IMR-90 (cell line): ENCODE measurements at regions not wholly inside any gene's neighbourhood (a gene's known extent, or its start where the extent isn't known, plus 50 kb on each side); places are given as distances from the start of the nearest gene placed in this dataset.

Experiments used
- ATAC-seq: fragments of 200-7000 bp; cut with Tn5 transposase; 2 replicates; pipeline ENCODE4 v1.9.1; 2020; ENCODE audit warnings: low read depth, mild to moderate bottlenecking, moderate library complexity
- BruUV-seq: library from RNA; stranded (reverse); fragments of 400-500 nt; replicated peaks from 2 replicates; lab custom pipeline; 2021; lab: Mats Ljungman, UMichigan
- CTCF ChIA-PET: fragments of 300-600 bp; formaldehyde crosslinking; extraction: SDS; loops from one replicate; lab custom pipeline; 2021; ENCODE audit warnings: antibody characterized with exemption; lab: Yijun Ruan, JAX
- POLR2A ChIA-PET: fragments of 300-600 bp; sonication (Branson Sonifier 250); formaldehyde crosslinking; loops from one replicate; lab custom pipeline; 2022; ENCODE audit warnings: antibody characterized with exemption; ENCODE audit not compliant: unreplicated experiment; lab: Charles Lee
- DNase-seq: peaks from one replicate; pipeline ENCODE4 v3.0.0; 2013
- H2AFZ ChIP-seq: replicated peaks from 2 replicates; pipeline ENCODE3; 2013; ENCODE audit warnings: low read length, mild to moderate bottlenecking; ENCODE audit not compliant: poor library complexity
- H2AK5ac ChIP-seq: 2 replicates; pipeline ENCODE4 v1.6.1; 2013; ENCODE audit warnings: low read depth, low read length, inconsistent platforms
- H2AK9ac ChIP-seq: replicated peaks from 2 replicates; pipeline ENCODE3; 2013; ENCODE audit warnings: mild to moderate bottlenecking, low read depth, low read length, moderate library complexity; ENCODE audit not compliant: poor library complexity
- H2BK120ac ChIP-seq: 2 replicates; pipeline ENCODE4 v1.6.1; 2013; ENCODE audit warnings: low read depth, low read length, inconsistent platforms
- H2BK15ac ChIP-seq: 3 replicates; pipeline ENCODE4 v1.6.1; 2013; ENCODE audit warnings: low read depth, low read length, inconsistent platforms
- H2BK20ac ChIP-seq: 2 replicates; pipeline ENCODE4 v1.6.1; 2013; ENCODE audit warnings: low read depth, mild to moderate bottlenecking, inconsistent platforms, low read length, moderate library complexity
- H2BK5ac ChIP-seq: 2 replicates; pipeline ENCODE4 v1.6.1; 2013; ENCODE audit warnings: mild to moderate bottlenecking, low read depth, low read length, inconsistent platforms; ENCODE audit not compliant: poor library complexity, severe bottlenecking
- H3K14ac ChIP-seq: replicated peaks from 2 replicates; pipeline ENCODE4 v1.6.1; 2013; ENCODE audit warnings: low read depth, low read length, inconsistent platforms
- H3K18ac ChIP-seq: 2 replicates; pipeline ENCODE4 v1.6.1; 2013; ENCODE audit warnings: low read depth, low read length, control low read depth
- H3K23ac ChIP-seq: 2 replicates; pipeline ENCODE4 v1.6.1; 2013; ENCODE audit warnings: low read depth, low read length, inconsistent platforms
- H3K27ac ChIP-seq: 2 replicates; pipeline ENCODE4 v1.5.1; 2013; ENCODE audit warnings: mild to moderate bottlenecking, control low read depth, low read length; ENCODE audit not compliant: insufficient read depth
- H3K27me3 ChIP-seq: 2 replicates; pipeline ENCODE4 v1.6.1; 2013; ENCODE audit warnings: low read length; ENCODE audit not compliant: control insufficient read depth, insufficient read depth
- H3K36me3 ChIP-seq: 2 replicates; pipeline ENCODE4 v1.6.1; 2013; ENCODE audit warnings: low read length, mixed read lengths; ENCODE audit not compliant: control insufficient read depth, insufficient read depth
- H3K4ac ChIP-seq: 2 replicates; pipeline ENCODE4 v1.6.1; 2013; ENCODE audit warnings: low read depth, low read length, inconsistent platforms
- H3K4me1 ChIP-seq: 2 replicates; pipeline ENCODE4 v1.6.1; 2013; ENCODE audit warnings: low read length, mixed read lengths; ENCODE audit not compliant: control insufficient read depth, insufficient read depth
- H3K4me2 ChIP-seq: 2 replicates; pipeline ENCODE4 v1.6.1; 2013; ENCODE audit warnings: low read depth, mild to moderate bottlenecking, control low read depth, low read length, moderate library complexity
- H3K4me3 ChIP-seq: 2 replicates; pipeline ENCODE4 v1.5.1; 2013; ENCODE audit warnings: low read depth, mild to moderate bottlenecking, control low read depth, low read length, moderate library complexity; ENCODE audit not compliant: insufficient read depth
- H3K56ac ChIP-seq: 2 replicates; pipeline ENCODE4 v1.6.1; 2013; ENCODE audit warnings: low read length, inconsistent platforms; ENCODE audit not compliant: insufficient read depth; ENCODE audit errors: extremely low read depth
- H3K79me1 ChIP-seq, 2 experiments: 2 replicates each; pipeline ENCODE4 v1.6.1; 2013; ENCODE audit warnings: low read length in 2 of 2, inconsistent platforms in 1 of 2, low read depth in 1 of 2
- H3K9ac ChIP-seq: 2 replicates; pipeline ENCODE4 v1.6.1; 2013; ENCODE audit warnings: low read depth, low read length, control low read depth
- H3K9me1 ChIP-seq: 2 replicates; pipeline ENCODE4 v1.6.1; 2013; ENCODE audit warnings: low read length, inconsistent platforms; ENCODE audit not compliant: insufficient read depth
- H3K9me3 ChIP-seq: 2 replicates; pipeline ENCODE4 v1.6.1; 2013; ENCODE audit warnings: low read length; ENCODE audit not compliant: control insufficient read depth, insufficient read depth
- H4K20me1 ChIP-seq: 2 replicates; pipeline ENCODE4 v1.6.1; 2013; ENCODE audit warnings: low read length, inconsistent platforms; ENCODE audit not compliant: insufficient read depth
- H4K5ac ChIP-seq: 2 replicates; pipeline ENCODE4 v1.6.1; 2013; ENCODE audit warnings: mild to moderate bottlenecking, low read depth, low read length, control low read depth
- H4K8ac ChIP-seq, 2 experiments: 2 replicates each; pipeline ENCODE4 v1.6.1; 2013; ENCODE audit warnings: low read depth in 2 of 2, low read length in 2 of 2, control low read depth in 1 of 2, inconsistent platforms in 1 of 2
- H4K91ac ChIP-seq: 2 replicates; pipeline ENCODE4 v1.6.1; 2013; ENCODE audit warnings: low read depth, low read length, inconsistent platforms; ENCODE audit not compliant: insufficient read depth
- BHLHE40 ChIP-seq: fragments of 150-350 bp; IDR thresholded peaks from 2 replicates; pipeline ENCODE4 v1.6.1; 2016; ENCODE audit warnings: mild to moderate bottlenecking, low read depth, low read length
- CEBPB ChIP-seq: IDR thresholded peaks from 2 replicates; pipeline ENCODE4 v1.6.1; 2012; ENCODE audit warnings: low read depth, low read length, improper control_type of control experiment
- RCOR1 ChIP-seq: IDR thresholded peaks from 2 replicates; pipeline ENCODE4 v1.6.1; 2012; ENCODE audit warnings: mild to moderate bottlenecking, low read length, improper control_type of control experiment; ENCODE audit not compliant: insufficient replicate concordance
- RFX5 ChIP-seq: IDR thresholded peaks from 2 replicates; pipeline ENCODE4 v1.8.0; 2012; ENCODE audit warnings: low read depth, mild to moderate bottlenecking, low read length, moderate library complexity
- WGBS, 2 experiments: methylation state at CpG; one replicate each; pipeline versions ENCODE4 v1.1.5 to v1.1.7; 2013; ENCODE audit warnings: missing lambda C conversion rate in 2 of 2; ENCODE audit not compliant: insufficient read length in 1 of 2; ENCODE audit errors: extremely low coverage in 2 of 2; 5-methylcytosine and 5-hydroxymethylcytosine counted together
- dilution Hi-C: fragments of 300-500 bp; cut with HindIII; formaldehyde crosslinking; loops from one replicate; pipeline ENCODE4 v1.14.3; 2018; ENCODE audit warnings: low sequenced_read_pairs; ENCODE audit not compliant: unreplicated experiment
- in situ Hi-C: fragments of 300-500 bp; cut with MboI; formaldehyde crosslinking; loops from 3 replicates; pipeline ENCODE4 v1.14.3; 2019; ENCODE audit warnings: low sequenced_read_pairs, inconsistent platforms, mixed read lengths
- intact Hi-C: fragments of 100-400 bp; cut with micrococcal nuclease; formaldehyde crosslinking; loops from 2 replicates; pipeline ENCODE4 v1.10.0; 2022

- in situ Hi-C loops (no loop called here), dilution Hi-C loops (no loop called here), intact Hi-C loops (no loop called here)
- H2BK15ac ChIP-seq: no peak overlapping the region
- TF ChIP-seq CEBPB (no peak), BHLHE40 (no peak), RCOR1 (no peak), RFX5 (no peak)
- no peak overlapping the region for H2AFZ ChIP-seq
- POLR2A ChIA-PET: no interaction called here
- H3K79me1 ChIP-seq: no peaks in the 10 kb centered on the region
- no peak overlapping the region for H4K8ac ChIP-seq
- WGBS, 2 experiments: no CpG with 5 or more reads among the region's 1 CpG
- H2AK9ac ChIP-seq: no peak overlapping the region
- H3K4me1 ChIP-seq: peaks cover 10% of the 10 kb centered on the region
- CTCF ChIA-PET: interaction anchor here (0.7 kb wide), 1 partner anchor 1441 kb away, joined by 3 read pairs; no protein-coding TSS in a partner anchor
- no peaks in the 10 kb centered on the region for H3K27me3 ChIP-seq
- no peak overlapping the region for H3K9ac ChIP-seq
- H3K14ac ChIP-seq: no peak overlapping the region
- H2AK5ac ChIP-seq: no peak overlapping the region
- H3K18ac ChIP-seq: no peak overlapping the region
- H3K9me3 ChIP-seq: no peaks in the 10 kb centered on the region
- H4K20me1 ChIP-seq: no peaks in the 10 kb centered on the region
- no peak overlapping the region for H3K4ac ChIP-seq
- no peaks in the 10 kb centered on the region for H3K36me3 ChIP-seq
- H4K5ac ChIP-seq: no peak overlapping the region
- no peak for ATAC-seq
- DNase-seq: no peak
- no peak overlapping the region for H2BK120ac ChIP-seq
- no peak overlapping the region for H3K4me2 ChIP-seq
- H2BK20ac ChIP-seq: no peak overlapping the region
- H3K9me1 ChIP-seq: peaks cover 2% of the 10 kb centered on the region; the same call in 1 of the 2 replicates
- no peak overlapping the region for H2BK5ac ChIP-seq
- H3K56ac ChIP-seq: no peak overlapping the region
- no peak overlapping the region for H3K27ac ChIP-seq
- no TSS peak for BruUV-seq
- no peak overlapping the region for H4K91ac ChIP-seq
- H3K23ac ChIP-seq: no peak overlapping the region
- H3K4me3 ChIP-seq: no peak overlapping the region
Measured at GRCh38 chr2:160908157-160908556, 252.1 kb upstream of the TANK start.
